HCT116 (cell line): ENCODE measurements at regions not wholly inside any gene's neighbourhood (a gene's known extent, or its start where the extent isn't known, plus 50 kb on each side); places are given as distances from the start of the nearest gene placed in this dataset.

Experiments
- ATAC-seq: fragments of 200-7000 bp; cut with Tn5 transposase; 2 replicates; pipeline ENCODE4 v1.9.1; 2020; ENCODE audit warnings: mild to moderate bottlenecking, moderate library complexity
- BruUV-seq: library from RNA; stranded (reverse); fragments of 400-500 nt; replicated peaks from 2 replicates; lab custom pipeline; 2021; lab: Mats Ljungman, UMichigan
- CTCF ChIA-PET: fragments of 300-600 bp; sonication (Branson Sonifier 250); formaldehyde crosslinking; loops from one replicate; lab custom pipeline; 2021; ENCODE audit warnings: antibody characterized with exemption; lab: Charles Lee
- POLR2A ChIA-PET: fragments of 300-600, 350-600 bp; sonication (Branson Sonifier 250); formaldehyde crosslinking; loops from one replicate; lab custom pipeline; 2021; ENCODE audit warnings: antibody characterized with exemption; lab: Charles Lee
- RAD21 ChIA-PET, 2 experiments: fragments of 300-600 bp; sonication (Branson Sonifier 250); formaldehyde crosslinking; loops; one replicate each; lab custom pipeline; 2023; ENCODE audit warnings: low total read pairs in 2 of 2; ENCODE audit not compliant: uncharacterized antibody in 2 of 2, unreplicated experiment in 2 of 2, low non-redundant PET in 1 of 2; lab: Charles Lee
- DNase-seq: peaks from one replicate; pipeline ENCODE4 v3.0.0-alpha.2; 2010; ENCODE audit warnings: low read depth, low spot score
- H2AFZ ChIP-seq: fragments of 200-600 bp; shearing (Covaris generic), sonication (generic); 2 replicates; pipeline ENCODE4 v1.6.1; 2017; ENCODE audit warnings: low read depth, mixed run types, mixed read lengths, antibody characterized with exemption, low read length; ENCODE audit not compliant: poor library complexity, severe bottlenecking
- H3K27ac ChIP-seq: 2 replicates; pipeline ENCODE4 v1.5.1; 2012; ENCODE audit warnings: low read depth, low read length
- H3K27me3 ChIP-seq: fragments of 200-600 bp; sonication (generic); 2 replicates; pipeline ENCODE4 v1.6.1; 2016; ENCODE audit warnings: mixed run types, low read length, mixed read lengths; ENCODE audit not compliant: insufficient read depth
- H3K36me3 ChIP-seq, 2 experiments: fragments of 200-500 bp in 1 of 2; fragments of 200-600 bp in 1 of 2; sonication (Bioruptor generic) in 1 of 2; sonication (generic) in 1 of 2; 2 replicates each; pipeline versions ENCODE4 v1.5.1 to v1.6.1; 2014 to 2016; ENCODE audit warnings: low read length in 2 of 2, inconsistent platforms in 1 of 2, mixed read lengths in 1 of 2, mixed run types in 1 of 2; ENCODE audit not compliant: insufficient read depth in 2 of 2, control insufficient read depth in 1 of 2
- H3K4me1 ChIP-seq, 2 experiments: fragments of 200-600 bp in 1 of 2; sonication (generic) in 1 of 2; 2 replicates each; pipeline versions ENCODE4 v1.5.1 to v1.6.1; 2012 to 2017; ENCODE audit warnings: low read length in 2 of 2, inconsistent platforms in 1 of 2, mild to moderate bottlenecking in 1 of 2, mixed read lengths in 1 of 2, mixed run types in 1 of 2, moderate library complexity in 1 of 2; ENCODE audit not compliant: insufficient read depth in 2 of 2, control insufficient read depth in 1 of 2
- H3K4me2 ChIP-seq: fragments of 200-600 bp; sonication (generic); 2 replicates; pipeline ENCODE4 v1.6.1; 2017; ENCODE audit warnings: mixed run types, low read length, mixed read lengths
- H3K4me3 ChIP-seq, 2 experiments: fragments of 200-600 bp in 1 of 2; sonication (generic) in 1 of 2; replicated peaks in 1 of 2; 2 replicates each; pipeline ENCODE4 v1.5.1; 2011 to 2016; ENCODE audit warnings: low read length in 2 of 2, control low read depth in 1 of 2, low read depth in 1 of 2, mild to moderate bottlenecking in 1 of 2, mixed read lengths in 1 of 2, mixed run types in 1 of 2
- H3K79me2 ChIP-seq: fragments of 200-600 bp; sonication (generic); 2 replicates; pipeline ENCODE4 v1.6.1; 2017; ENCODE audit warnings: mild to moderate bottlenecking, mixed run types, low read length, moderate library complexity, mixed read lengths; ENCODE audit not compliant: insufficient read depth
- H3K9ac ChIP-seq: fragments of 200-600 bp; sonication (generic); 2 replicates; pipeline ENCODE4 v1.6.1; 2016; ENCODE audit warnings: low read length, mixed read lengths
- H3K9me2 ChIP-seq: fragments of 200-600 bp; sonication (generic), shearing (Covaris generic); 2 replicates; pipeline ENCODE4 v1.6.1; 2017; ENCODE audit warnings: mixed run types, mild to moderate bottlenecking, moderate library complexity; ENCODE audit not compliant: insufficient read depth
- H3K9me3 ChIP-seq, 2 experiments: fragments of 200-500 bp in 1 of 2; fragments of 200-600 bp in 1 of 2; sonication (Bioruptor generic) in 1 of 2; sonication (generic) in 1 of 2; 2 replicates each; pipeline ENCODE4 v1.6.1; 2014 to 2017; ENCODE audit warnings: low read length in 2 of 2, mixed read lengths in 2 of 2, inconsistent platforms in 1 of 2, low read depth in 1 of 2, mild to moderate bottlenecking in 1 of 2, mixed run types in 1 of 2, moderate library complexity in 1 of 2; ENCODE audit not compliant: control insufficient read depth in 1 of 2, insufficient read depth in 1 of 2
- H4K20me1 ChIP-seq: fragments of 200-600 bp; sonication (generic), shearing (Covaris generic); 2 replicates; pipeline ENCODE4 v1.6.1; 2017; ENCODE audit warnings: mixed run types, mild to moderate bottlenecking, moderate library complexity; ENCODE audit not compliant: insufficient read depth
- ATF3 ChIP-seq: IDR thresholded peaks from 2 replicates; pipeline ENCODE4 v1.6.1; 2012
- CBX3 ChIP-seq: IDR thresholded peaks from 2 replicates; pipeline ENCODE4 v1.6.1; 2012; ENCODE audit warnings: low read depth
- EGR1 ChIP-seq: IDR thresholded peaks from 2 replicates; pipeline ENCODE4 v1.6.1; 2012; ENCODE audit warnings: low read depth
- ELF1 ChIP-seq: IDR thresholded peaks from 2 replicates; pipeline ENCODE4 v1.6.1; 2012; ENCODE audit warnings: low read depth, borderline replicate concordance
- EZH2 ChIP-seq: fragments of 200-600 bp; sonication (generic); IDR thresholded peaks from 2 replicates; pipeline ENCODE4 v1.6.1; 2017; ENCODE audit warnings: antibody characterized with exemption, mixed run types
- EZH2phosphoT487 ChIP-seq: fragments of 200-600 bp; IDR thresholded peaks from 2 replicates; pipeline ENCODE4 v1.6.1; 2018; ENCODE audit warnings: antibody characterized with exemption, borderline replicate concordance
- FOSL1 ChIP-seq: IDR thresholded peaks from 2 replicates; pipeline ENCODE4 v1.6.1; 2012; ENCODE audit warnings: low read depth
- JUND ChIP-seq: IDR thresholded peaks from 2 replicates; pipeline ENCODE4 v1.6.1; 2012
- MAX ChIP-seq: IDR thresholded peaks from 2 replicates; pipeline ENCODE4 v1.6.1; 2012
- POLR2AphosphoS5 ChIP-seq: IDR thresholded peaks from 2 replicates; pipeline ENCODE4 v1.6.1; 2011; ENCODE audit warnings: mild to moderate bottlenecking, low read depth, low read length, moderate library complexity
- RAD21 ChIP-seq: IDR thresholded peaks from 2 replicates; pipeline ENCODE4 v1.6.1; 2012; ENCODE audit warnings: low read depth, mild to moderate bottlenecking
- SP1 ChIP-seq: IDR thresholded peaks from 2 replicates; pipeline ENCODE4 v1.6.1; 2012; ENCODE audit warnings: low read depth
- SRF ChIP-seq: IDR thresholded peaks from 2 replicates; pipeline ENCODE4 v1.6.1; 2012; ENCODE audit warnings: low read depth
- TCF7L2 ChIP-seq: IDR thresholded peaks from 2 replicates; pipeline ENCODE4 v1.7.0; 2011; ENCODE audit warnings: borderline replicate concordance, inconsistent platforms; ENCODE audit not compliant: insufficient read depth, insufficient read length; ENCODE audit errors: extremely low read depth
- YY1 ChIP-seq: IDR thresholded peaks from 2 replicates; pipeline ENCODE4 v1.6.1; 2011; ENCODE audit warnings: low read length, low read depth, moderate library complexity, mild to moderate bottlenecking; ENCODE audit not compliant: insufficient replicate concordance; ENCODE audit errors: extremely low read depth
- ZBTB33 ChIP-seq: IDR thresholded peaks from 2 replicates; pipeline ENCODE4 v1.6.1; 2011; ENCODE audit warnings: mild to moderate bottlenecking, low read length, moderate library complexity; ENCODE audit not compliant: insufficient replicate concordance; ENCODE audit errors: extremely low read depth
- ZFX ChIP-seq: fragments of 450-650 bp; IDR thresholded peaks from 2 replicates; pipeline ENCODE4 v1.6.1; 2017
- intact Hi-C: fragments of 100-400 bp; cut with micrococcal nuclease; formaldehyde crosslinking; loops from 2 replicates; pipeline ENCODE4 v1.10.0; 2022

GRCh38 chr2:84052913-84053312 lies 406.2 kb downstream of the SUCLG1 start:
- H3K4me2 ChIP-seq = no peak overlapping the region
- ChIA-PET CTCF (no interaction called here), RAD21 (no interaction called here), POLR2A (no interaction called here)
- H3K27ac ChIP-seq = no peak overlapping the region
- ATAC-seq = no peak
- H2AFZ ChIP-seq = no peak overlapping the region
- H4K20me1 ChIP-seq = no peaks in the 10 kb centered on the region
- no peaks in the 10 kb centered on the region for H3K36me3 ChIP-seq
- no peaks in the 10 kb centered on the region for H3K4me1 ChIP-seq
- H3K9me3 ChIP-seq = no peaks in the 10 kb centered on the region
- H3K27me3 ChIP-seq = no peaks in the 10 kb centered on the region
- TF ChIP-seq YY1 (no peak), RAD21 (no peak), ZFX (no peak)
- no peaks in the 10 kb centered on the region for H3K79me2 ChIP-seq
- no peak overlapping the region for H3K4me3 ChIP-seq
- intact Hi-C loops = no loop called here
- DNase-seq = no peak
- no peaks in the 10 kb centered on the region for H3K9me2 ChIP-seq
- BruUV-seq = no TSS peak
- H3K9ac ChIP-seq = no peak overlapping the region

- no peak for DNase-seq
- TF ChIP-seq RAD21 (no peak), CBX3 (no peak), EZH2 (no peak), ATF3 (no peak), SP1 (no peak), EZH2phosphoT487 (no peak), POLR2AphosphoS5 (no peak), MAX (no peak), TCF7L2 (no peak), EGR1 (no peak), SRF (no peak), YY1 (no peak), JUND (no peak), ZFX (no peak), ZBTB33 (no peak), ELF1 (no peak), FOSL1 (no peak)
- TF ChIP-seq, all 23 proteins: peak for 0
- no peak overlapping the region for H3K4me2 ChIP-seq
- H3K79me2 ChIP-seq = no peaks in the 10 kb centered on the region
- no peak overlapping the region for H3K27ac ChIP-seq
- H3K36me3 ChIP-seq = no peaks in the 10 kb centered on the region
- no peaks in the 10 kb centered on the region for H3K9me3 ChIP-seq
- no TSS peak for BruUV-seq
- H3K9ac ChIP-seq = no peak overlapping the region
- ChIA-PET RAD21 (no interaction called here), CTCF (no interaction called here), POLR2A (no interaction called here)
- H3K27me3 ChIP-seq = no peaks in the 10 kb centered on the region
- H3K9me2 ChIP-seq = no peaks in the 10 kb centered on the region
- intact Hi-C loops = no loop called here
- no peaks in the 10 kb centered on the region for H4K20me1 ChIP-seq
- H2AFZ ChIP-seq = no peak overlapping the region
- H3K4me1 ChIP-seq = no peaks in the 10 kb centered on the region
- ATAC-seq = no peak
- no peak overlapping the region for H3K4me3 ChIP-seq
Observed at GRCh38 chr2:84052043-84052442, 407.0 kb downstream of the SUCLG1 start.
